B cell (primary cell): ENCODE measurements at regions not wholly inside any gene's neighbourhood (a gene's known extent, or its start where the extent isn't known, plus 50 kb on each side); places are given as distances from the start of the nearest gene placed in this dataset.

Source experiments
- CTCF ChIP-seq: fragments of 200-600 bp; IDR thresholded peaks from one replicate; pipeline ENCODE4 v1.8.0; 2022; ENCODE audit warnings: antibody characterized with exemption, mild to moderate bottlenecking
- EZH2 ChIP-seq: IDR thresholded peaks from 2 replicates; pipeline ENCODE4 v1.6.1; 2012; ENCODE audit warnings: borderline replicate concordance, low read depth, mild to moderate bottlenecking, moderate library complexity, low read length; ENCODE audit not compliant: insufficient read depth, poor library complexity, severe bottlenecking

GRCh38 chr11:25920356-25920755 lies 411.6 kb upstream of the ANO3 start:
- TF ChIP-seq CTCF (no peak), EZH2 (no peak)
